Left forelimb (tissue), 1 donor: ENCODE measurements at regions not wholly inside any gene's neighbourhood (a gene's known extent, or its start where the extent isn't known, plus 50 kb on each side); places are given as distances from the start of the nearest gene placed in this dataset.

ENCODE experiments used
- DNase-seq: peaks from one replicate; pipeline ENCODE4 v3.0.0-alpha.2; 2018; ENCODE audit warnings: low spot score

GRCh38 chr2:64854773-64855237 is 134.4 kb upstream of the SLC1A4 start:
- no peak for DNase-seq

DNA sequence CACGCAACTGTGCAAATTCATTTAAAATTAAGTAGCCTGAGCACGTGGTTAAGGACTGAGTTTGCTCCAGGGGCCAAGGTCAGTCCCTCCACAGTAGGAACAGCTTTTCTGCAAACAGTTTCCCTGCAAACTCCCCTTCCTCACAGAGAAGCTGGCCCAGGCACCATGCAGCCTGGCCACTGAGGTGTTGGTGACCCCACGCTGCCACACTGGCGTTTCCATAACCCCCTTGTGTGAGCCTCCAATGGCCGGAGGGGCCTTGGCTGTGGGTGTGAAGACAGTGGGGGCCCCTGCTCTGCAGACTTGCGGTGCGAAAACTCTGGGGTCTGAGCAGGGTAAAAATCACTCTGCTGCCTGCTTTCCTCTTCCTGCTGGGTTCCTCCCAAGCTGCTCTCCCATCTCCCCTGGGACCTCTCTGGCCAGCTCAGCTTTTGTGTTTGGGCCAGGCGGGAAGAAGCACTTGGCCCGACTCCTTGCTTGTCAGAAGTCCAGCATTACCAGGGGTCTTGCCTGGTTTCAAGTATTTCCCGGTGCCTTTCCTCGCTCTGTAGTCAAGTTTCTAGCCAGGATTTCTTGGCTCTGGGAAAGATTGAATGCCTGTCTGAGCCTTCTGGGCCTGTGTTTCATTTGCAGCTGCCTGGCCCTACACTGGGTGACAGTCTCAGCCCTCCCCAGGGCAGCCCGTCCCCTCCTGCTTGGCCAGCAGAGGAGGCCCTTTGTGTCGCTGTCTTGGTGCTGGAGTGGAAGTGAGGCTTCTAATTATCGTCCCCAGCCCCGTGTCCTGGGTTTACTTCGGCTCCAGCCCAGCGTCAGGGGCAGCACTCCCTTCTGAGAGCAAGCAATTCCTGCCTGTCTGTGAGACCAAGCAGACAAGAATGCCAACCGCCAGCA is 131.4 kb upstream of the SLC1A4 start:
- no peak for DNase-seq

DNA sequence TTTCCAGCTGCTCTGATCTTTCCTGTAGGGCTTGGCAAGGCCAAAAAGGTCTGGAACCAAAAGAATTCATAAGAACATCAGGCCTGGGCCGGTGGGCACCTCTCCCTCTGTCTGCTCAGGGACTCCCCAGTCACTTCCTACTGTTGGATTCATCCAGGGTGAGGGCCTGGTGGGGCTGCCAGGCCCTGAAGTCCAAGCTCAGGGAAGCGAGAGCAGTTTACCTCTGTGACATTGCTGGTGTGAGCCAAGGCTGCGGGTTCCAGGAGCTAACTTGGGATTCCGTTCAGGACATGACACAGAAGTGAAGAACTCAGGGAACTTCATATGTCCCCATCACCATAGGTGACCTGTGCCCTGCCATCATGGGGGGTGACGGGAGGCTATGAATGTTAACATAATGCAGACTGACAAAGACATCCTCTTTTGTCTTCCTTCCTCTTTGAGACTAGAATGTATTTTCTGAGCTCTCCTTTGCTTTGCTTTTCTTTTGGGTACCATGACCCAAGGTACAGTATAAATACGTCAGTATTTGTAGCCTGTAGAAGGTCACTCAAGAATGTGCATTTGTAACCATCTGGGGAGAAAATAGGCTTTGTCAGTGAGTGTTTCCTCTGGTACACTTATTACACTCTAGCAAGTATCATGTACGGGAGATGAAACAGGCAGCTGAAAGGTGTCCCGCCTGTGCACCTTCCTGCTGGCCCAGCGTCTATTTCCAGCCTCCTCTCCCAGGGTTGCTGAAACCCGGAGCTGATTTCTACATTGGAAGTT is 130.5 kb upstream of the SLC1A4 start:
- no peak for DNase-seq

GRCh38 chr2:64859312-64860212 is 129.6 kb upstream of the SLC1A4 start:
- DNase-seq = peak; percentile 81

- no peak for DNase-seq
Observed at GRCh38 chr2:64860276-64860885, 128.8 kb upstream of the SLC1A4 start.

DNA sequence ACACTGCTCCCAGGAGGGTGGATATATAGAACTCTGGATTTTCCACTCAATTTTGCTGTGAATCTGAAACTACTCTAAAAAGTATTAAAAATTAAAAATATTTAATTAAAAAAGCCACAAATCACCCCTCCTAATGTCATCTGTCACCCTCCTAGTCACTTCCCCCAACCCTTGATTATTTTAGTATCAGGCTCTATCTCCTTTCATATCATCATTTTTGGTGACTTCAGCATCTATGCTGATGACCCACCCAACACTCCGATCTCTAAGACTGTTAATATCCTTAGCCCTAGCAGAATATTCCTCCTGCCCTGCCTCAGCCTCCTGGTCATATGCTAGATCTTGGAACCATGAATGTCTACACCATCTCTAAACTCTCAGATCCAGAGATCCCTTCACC is 128.3 kb upstream of the SLC1A4 start:
- DNase-seq = no peak

- no peak for DNase-seq
Observed at GRCh38 chr2:64861452-64862397, 127.5 kb upstream of the SLC1A4 start.

DNA sequence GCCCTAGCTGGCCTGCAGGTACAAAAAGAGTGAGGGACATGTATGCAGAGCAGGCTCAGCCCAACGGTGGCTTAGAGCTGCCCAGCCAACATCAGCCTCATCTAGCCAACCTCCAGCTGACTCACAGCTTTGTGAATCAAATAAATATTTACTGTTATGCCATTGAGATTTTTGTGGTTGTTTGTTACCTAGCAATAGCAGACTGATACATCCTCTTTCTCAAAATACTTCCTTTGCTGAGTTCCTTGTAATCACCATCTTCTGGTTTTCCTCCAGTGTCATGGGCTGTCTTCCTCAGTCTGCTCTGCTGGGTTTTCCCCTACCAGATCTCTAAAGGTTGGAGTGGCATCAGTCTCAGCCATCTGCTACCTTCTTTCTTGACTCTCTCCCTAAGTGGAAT is 126.6 kb upstream of the SLC1A4 start:
- no peak for DNase-seq

DNA sequence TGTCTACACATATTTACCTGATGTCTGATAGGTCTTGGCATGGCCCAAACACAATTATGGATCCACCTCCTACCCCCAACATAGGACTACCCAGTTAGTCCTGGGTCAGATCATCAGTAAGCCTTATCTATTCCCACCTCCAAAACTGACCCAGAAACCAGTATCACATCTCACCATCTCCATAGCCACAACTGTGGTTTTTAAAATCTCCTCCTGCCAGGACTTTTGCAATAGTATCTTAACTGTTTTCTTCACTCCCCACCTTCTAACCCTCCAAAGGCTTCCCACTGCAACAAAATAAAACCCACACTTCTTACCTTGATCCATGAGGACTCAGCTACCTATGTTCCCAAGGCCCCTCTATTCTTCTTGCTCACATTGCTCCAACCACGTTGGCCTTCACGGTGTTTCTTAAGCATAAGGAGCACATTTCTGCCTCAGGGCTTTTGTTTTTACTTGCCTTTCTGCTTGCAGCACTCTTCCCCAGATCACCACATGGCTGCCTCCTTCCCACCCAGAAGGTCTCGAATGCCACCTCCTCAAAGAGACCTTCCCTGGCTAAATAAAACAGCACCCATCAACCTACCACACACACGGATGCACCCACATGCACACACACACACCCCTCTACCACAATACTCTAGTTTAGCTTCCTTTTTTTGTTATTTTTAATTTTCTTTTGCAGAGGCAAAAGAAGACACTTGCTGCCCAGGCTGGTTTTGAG is 125.9 kb upstream of the SLC1A4 start:
- no peak for DNase-seq

GRCh38 chr2:64865073-64865830 is 123.9 kb upstream of the SLC1A4 start:
- peak; percentile 86 for DNase-seq

GRCh38 chr2:64865831-64866345 is 123.3 kb upstream of the SLC1A4 start:
- DNase-seq = no peak

GRCh38 chr2:64866797-64867196 is 122.4 kb upstream of the SLC1A4 start:
- no peak for DNase-seq

- DNase-seq = no peak
Observed at GRCh38 chr2:64867253-64867996, 121.8 kb upstream of the SLC1A4 start.

GRCh38 chr2:64869126-64869525 is 120.1 kb upstream of the SLC1A4 start:
- no peak for DNase-seq

GRCh38 chr2:64873472-64873924 is 115.7 kb upstream of the SLC1A4 start:
- DNase-seq = peak; percentile 86

- DNase-seq = no peak
Observed at GRCh38 chr2:64874593-64874992, 114.6 kb upstream of the SLC1A4 start.

DNA sequence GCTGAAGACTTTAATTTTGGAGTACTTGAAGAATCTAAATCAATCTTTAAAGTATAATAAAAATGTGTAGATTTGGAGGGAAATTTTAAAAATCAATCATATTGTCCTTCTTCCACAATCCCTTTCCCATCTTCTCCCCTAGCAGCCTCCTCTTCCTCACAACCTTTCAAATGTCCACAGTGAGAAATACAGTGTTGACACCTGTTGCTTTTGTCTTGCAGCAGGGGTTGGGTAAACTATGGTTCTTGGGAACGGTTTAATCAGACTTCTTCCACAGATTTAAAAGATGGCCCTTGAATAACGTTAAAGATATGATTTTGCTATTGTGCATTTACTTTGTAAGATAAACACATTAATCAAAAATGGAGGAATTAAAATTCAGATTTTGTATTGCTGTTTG is 113.8 kb upstream of the SLC1A4 start:
- DNase-seq = no peak

DNA sequence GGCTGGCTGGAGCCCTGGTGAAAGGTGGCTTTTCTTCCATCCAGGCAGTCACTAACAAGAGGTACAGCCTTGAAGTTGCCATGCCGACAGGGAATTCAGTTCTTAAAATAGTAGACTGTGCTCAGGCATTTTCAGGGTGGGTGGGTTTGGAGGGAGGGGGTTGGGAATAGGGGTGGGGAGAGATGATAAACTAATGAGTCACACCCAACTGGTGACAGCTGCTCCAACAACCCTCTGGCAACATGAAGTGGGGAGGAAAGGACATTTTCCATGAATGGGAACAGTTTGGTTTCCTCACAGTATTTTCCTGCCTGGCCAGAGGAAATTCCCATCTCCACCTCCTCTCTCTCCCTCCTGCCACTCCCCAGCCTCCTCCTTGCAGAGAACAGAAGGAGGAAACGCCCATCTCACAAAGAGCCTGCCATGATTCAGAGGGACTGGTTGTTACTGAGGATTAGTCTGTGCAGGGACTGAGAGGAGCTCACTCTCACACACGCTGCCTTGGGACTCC is 113.0 kb upstream of the SLC1A4 start:
- no peak for DNase-seq
